K562 (cell line): ENCODE measurements at regions not wholly inside any gene's neighbourhood (a gene's known extent, or its start where the extent isn't known, plus 50 kb on each side); places are given as distances from the start of the nearest gene placed in this dataset.

Experiments used
- BMI1 ChIP-seq: fragments of 150-350 bp; IDR thresholded peaks from 2 replicates; pipeline ENCODE4 v1.6.1; 2014; ENCODE audit warnings: low read length
- CBX5 ChIP-seq: IDR thresholded peaks from 2 replicates; pipeline ENCODE4 v1.6.1; 2014; ENCODE audit warnings: low read depth, borderline replicate concordance
- ILK ChIP-seq: fragments of 450-650 bp; IDR thresholded peaks from 2 replicates; pipeline ENCODE4 v1.6.1; 2016; ENCODE audit warnings: missing genetic modification characterization, low read depth, mild to moderate bottlenecking, missing compliant biosample characterization, moderate library complexity, borderline replicate concordance
- MAZ ChIP-seq, 2 experiments: fragments of 450-650 bp in 1 of 2; sonication (generic) in 1 of 2; formaldehyde crosslinking; IDR thresholded peaks in 1 of 2; conservative IDR thresholded peaks in 1 of 2; 2 replicates each; pipeline versions ENCODE4 v1.4.0 to v1.5.0; 2020; ENCODE audit warnings: mild to moderate bottlenecking in 1 of 2, missing genetic modification reagents in 1 of 2
- NCOA1 ChIP-seq: fragments of 450-650 bp; IDR thresholded peaks from 2 replicates; pipeline ENCODE4 v1.6.1; 2016; ENCODE audit warnings: low read depth
- YY1 ChIP-seq, 3 experiments: IDR thresholded peaks; 2 replicates each; pipeline ENCODE4 v1.6.1; 2011; ENCODE audit warnings: low read length in 2 of 3, mild to moderate bottlenecking in 2 of 3, moderate library complexity in 2 of 3, borderline replicate concordance in 1 of 3, control low read depth in 1 of 3, low read depth in 1 of 3; ENCODE audit not compliant: insufficient read depth in 3 of 3, insufficient replicate concordance in 2 of 3, control insufficient read depth in 1 of 3, insufficient read length in 1 of 3; ENCODE audit errors: extremely low read depth in 1 of 3
- ZNF274 ChIP-seq: IDR thresholded peaks from 2 replicates; pipeline ENCODE4 v1.6.1; 2011; ENCODE audit warnings: low read depth, mild to moderate bottlenecking, low read length, moderate library complexity, borderline replicate concordance
- TF ChIP-seq, protein P1 (sequence below), 3 experiments: IDR thresholded peaks in 2 of 3; conservative IDR thresholded peaks in 1 of 3; 2 replicates each; pipeline ENCODE4 v1.5.1; 2011 to 2012; ENCODE audit warnings: low read length in 3 of 3, mild to moderate bottlenecking in 3 of 3, control low read depth in 2 of 3, improper control_type of control experiment in 1 of 3, inconsistent platforms in 1 of 3, low read depth in 1 of 3, mixed read lengths in 1 of 3, moderate library complexity in 1 of 3; ENCODE audit not compliant: insufficient read depth in 2 of 3

DNA sequence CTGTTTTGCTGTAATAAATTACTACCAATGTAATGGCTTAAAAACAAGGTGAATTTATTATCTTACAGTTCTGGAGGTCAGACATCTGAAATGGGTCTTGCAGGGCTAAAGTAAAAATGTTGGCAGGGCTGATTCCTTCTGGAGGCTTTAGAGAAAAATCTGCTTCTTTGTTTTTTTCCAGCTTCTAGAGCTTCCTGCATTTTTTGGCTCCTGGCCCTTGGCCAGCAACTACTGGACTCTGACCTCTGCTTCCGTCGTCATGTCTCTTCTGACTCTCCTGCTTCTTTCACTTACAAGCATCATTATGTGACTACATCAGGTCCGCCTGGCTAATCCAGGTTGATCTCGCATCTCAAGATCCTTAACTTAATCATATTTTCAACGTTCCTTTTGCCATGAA, 350.9 kb downstream of the S1PR1 start:
- TF ChIP-seq ILK (tag) (no peak), CBX5 (no peak), BMI1 (no peak), MAZ (CRISPR knock-in tag; conservative IDR thresholded peaks at IDR 0.05 in 1 of 2, IDR thresholded peaks at IDR 0.05 in 1 of 2) (no peak), NCOA1 (no peak), ZNF274 (no peak), YY1 (IDR thresholded peaks at IDR 0.05; ENCODE audit: borderline replicate concordance in 1 of 3, control insufficient read depth in 1 of 3, extremely low read depth in 1 of 3, insufficient read depth in 3 of 3, insufficient read length in 1 of 3, insufficient replicate concordance in 2 of 3, low read depth in 1 of 3, low read length in 2 of 3) (no peak)
- TF ChIP-seq, protein P1, sequence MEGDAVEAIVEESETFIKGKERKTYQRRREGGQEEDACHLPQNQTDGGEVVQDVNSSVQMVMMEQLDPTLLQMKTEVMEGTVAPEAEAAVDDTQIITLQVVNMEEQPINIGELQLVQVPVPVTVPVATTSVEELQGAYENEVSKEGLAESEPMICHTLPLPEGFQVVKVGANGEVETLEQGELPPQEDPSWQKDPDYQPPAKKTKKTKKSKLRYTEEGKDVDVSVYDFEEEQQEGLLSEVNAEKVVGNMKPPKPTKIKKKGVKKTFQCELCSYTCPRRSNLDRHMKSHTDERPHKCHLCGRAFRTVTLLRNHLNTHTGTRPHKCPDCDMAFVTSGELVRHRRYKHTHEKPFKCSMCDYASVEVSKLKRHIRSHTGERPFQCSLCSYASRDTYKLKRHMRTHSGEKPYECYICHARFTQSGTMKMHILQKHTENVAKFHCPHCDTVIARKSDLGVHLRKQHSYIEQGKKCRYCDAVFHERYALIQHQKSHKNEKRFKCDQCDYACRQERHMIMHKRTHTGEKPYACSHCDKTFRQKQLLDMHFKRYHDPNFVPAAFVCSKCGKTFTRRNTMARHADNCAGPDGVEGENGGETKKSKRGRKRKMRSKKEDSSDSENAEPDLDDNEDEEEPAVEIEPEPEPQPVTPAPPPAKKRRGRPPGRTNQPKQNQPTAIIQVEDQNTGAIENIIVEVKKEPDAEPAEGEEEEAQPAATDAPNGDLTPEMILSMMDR (IDR thresholded peaks at IDR 0.05 in 2 of 3, conservative IDR thresholded peaks at IDR 0.05 in 1 of 3; ENCODE audit: insufficient read depth in 2 of 3, low read depth in 1 of 3, low read length in 3 of 3) = no peak
